ENCODE measurements at regions not wholly inside any gene's neighbourhood (a gene's known extent, or its start where the extent isn't known, plus 50 kb on each side); places are given as distances from the start of the nearest gene placed in this dataset.

DNA sequence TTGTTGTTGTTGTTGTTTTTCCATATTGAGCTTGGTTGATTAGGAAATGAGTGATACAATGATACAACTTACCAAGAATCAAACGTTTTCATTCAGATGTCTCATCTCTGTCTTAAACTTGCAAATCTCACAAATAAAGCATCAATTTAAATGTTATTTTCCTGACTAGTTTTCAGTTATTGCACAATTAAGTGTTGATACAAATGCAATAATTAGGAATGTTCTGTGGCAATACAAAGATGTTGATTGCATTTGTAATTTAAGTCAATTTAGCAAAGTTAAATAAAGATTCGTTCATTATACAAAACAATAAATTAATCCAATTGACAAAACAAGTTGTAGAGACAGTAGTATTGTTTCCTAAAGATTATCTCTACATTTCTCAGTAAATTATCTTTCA, 392.3 kb upstream of the ZNF804A start:
- Histone ChIP-seq H3K36me3 (no peaks in the 10 kb centered on the region), H3K27ac (no peak overlapping the region), H3K9me3 (peaks cover 0 to 3% (median 0%) of the 10 kb centered on the region in 4 donors), H3K27me3 (no peaks in the 10 kb centered on the region), H3K4me1 (no peaks in the 10 kb centered on the region), H3K4me3 (no peak overlapping the region)
- intact Hi-C loops (cut with DNase I; ENCODE audit: low total_unique reads): no loop called here
- TF ChIP-seq POLR2A (IDR thresholded peaks at IDR 0.05) (no peak), POLR2AphosphoS5 (IDR thresholded peaks at IDR 0.05) (no peak), EP300 (IDR thresholded peaks at IDR 0.05) (no peak)
- TF ChIP-seq, protein P1, sequence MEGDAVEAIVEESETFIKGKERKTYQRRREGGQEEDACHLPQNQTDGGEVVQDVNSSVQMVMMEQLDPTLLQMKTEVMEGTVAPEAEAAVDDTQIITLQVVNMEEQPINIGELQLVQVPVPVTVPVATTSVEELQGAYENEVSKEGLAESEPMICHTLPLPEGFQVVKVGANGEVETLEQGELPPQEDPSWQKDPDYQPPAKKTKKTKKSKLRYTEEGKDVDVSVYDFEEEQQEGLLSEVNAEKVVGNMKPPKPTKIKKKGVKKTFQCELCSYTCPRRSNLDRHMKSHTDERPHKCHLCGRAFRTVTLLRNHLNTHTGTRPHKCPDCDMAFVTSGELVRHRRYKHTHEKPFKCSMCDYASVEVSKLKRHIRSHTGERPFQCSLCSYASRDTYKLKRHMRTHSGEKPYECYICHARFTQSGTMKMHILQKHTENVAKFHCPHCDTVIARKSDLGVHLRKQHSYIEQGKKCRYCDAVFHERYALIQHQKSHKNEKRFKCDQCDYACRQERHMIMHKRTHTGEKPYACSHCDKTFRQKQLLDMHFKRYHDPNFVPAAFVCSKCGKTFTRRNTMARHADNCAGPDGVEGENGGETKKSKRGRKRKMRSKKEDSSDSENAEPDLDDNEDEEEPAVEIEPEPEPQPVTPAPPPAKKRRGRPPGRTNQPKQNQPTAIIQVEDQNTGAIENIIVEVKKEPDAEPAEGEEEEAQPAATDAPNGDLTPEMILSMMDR (IDR thresholded peaks at IDR 0.05): no peak
- 78 to 82% (median 79%) methylated on average over 2 of the region's 2 CpGs for WGBS, 5 donors
- DNase-seq: no peak

DNA sequence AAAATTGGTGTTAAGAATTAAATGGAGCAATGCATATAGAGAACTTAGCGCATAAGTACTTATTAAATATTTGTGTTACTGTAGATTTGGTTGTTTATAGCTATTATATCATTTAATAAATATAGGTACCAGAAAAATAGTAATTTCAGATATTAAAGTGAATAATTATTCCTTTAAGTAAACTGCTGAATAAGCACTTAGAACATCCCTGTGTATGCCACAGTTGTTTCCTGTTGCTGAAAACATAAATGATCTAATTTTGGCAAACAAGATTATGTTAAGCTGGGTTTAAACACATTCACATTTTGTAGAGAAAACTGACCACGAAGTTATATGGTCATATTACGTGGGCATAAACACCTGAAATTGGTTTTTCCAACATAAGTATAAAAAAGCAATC, 388.0 kb upstream of the ZNF804A start:
- DNase-seq: no peak
- TF ChIP-seq EP300 (IDR thresholded peaks at IDR 0.05) (no peak), POLR2A (IDR thresholded peaks at IDR 0.05) (no peak), POLR2AphosphoS5 (IDR thresholded peaks at IDR 0.05) (no peak)
- TF ChIP-seq, protein P1 (IDR thresholded peaks at IDR 0.05): no peak

DNA sequence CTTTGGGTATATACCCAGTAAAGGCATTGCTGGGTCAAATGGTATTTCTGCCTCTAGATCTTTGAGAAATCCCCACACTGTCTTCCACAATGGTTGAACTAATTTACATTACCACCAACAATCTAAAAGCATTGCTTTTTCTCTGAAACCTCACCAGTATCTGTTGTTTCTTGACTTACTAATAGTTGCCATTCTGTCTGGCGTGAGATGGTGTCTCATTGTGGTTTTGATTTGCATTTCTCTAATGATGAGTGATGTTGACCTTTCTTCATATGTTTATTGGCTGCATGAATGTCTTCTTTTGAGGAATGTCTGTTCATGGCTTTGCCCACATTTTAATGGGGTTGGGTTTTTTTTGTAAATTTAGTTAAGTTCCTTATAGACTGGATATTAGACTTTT, 382.6 kb upstream of the ZNF804A start:
- TF ChIP-seq, protein P1 (IDR thresholded peaks at IDR 0.05): no peak
- TF ChIP-seq POLR2A (IDR thresholded peaks at IDR 0.05) (no peak), POLR2AphosphoS5 (IDR thresholded peaks at IDR 0.05) (no peak), EP300 (IDR thresholded peaks at IDR 0.05) (no peak)
- peaks cover 0 to 16% (median 4%) of the 10 kb centered on the region in 4 donors for H3K9me3 ChIP-seq
- DNase-seq: no peak
- no peak overlapping the region for H3K27ac ChIP-seq
- no peaks in the 10 kb centered on the region for H3K36me3 ChIP-seq
- H3K4me1 ChIP-seq: no peaks in the 10 kb centered on the region
- no peaks in the 10 kb centered on the region for H3K27me3 ChIP-seq
- intact Hi-C loops (cut with DNase I; ENCODE audit: low total_unique reads): no loop called here
- WGBS, 5 donors: 73 to 95% (median 92%) methylated on average over 1 of the region's 1 CpG
- no peak overlapping the region for H3K4me3 ChIP-seq

More for the DNA sequence above, 388.0 kb upstream of the ZNF804A start:
- H3K9me3 ChIP-seq: peaks cover 0 to 8% (median 4%) of the 10 kb centered on the region in 4 donors
- WGBS, 5 donors: 69 to 74% (median 71%) methylated on average over 3 of the region's 3 CpGs
- no peaks in the 10 kb centered on the region for H3K4me1 ChIP-seq
- intact Hi-C loops (cut with DNase I; ENCODE audit: low total_unique reads): no loop called here
- H3K4me3 ChIP-seq: no peak overlapping the region
- H3K36me3 ChIP-seq: no peaks in the 10 kb centered on the region
- H3K27me3 ChIP-seq: no peaks in the 10 kb centered on the region
- no peak overlapping the region for H3K27ac ChIP-seq

DNA sequence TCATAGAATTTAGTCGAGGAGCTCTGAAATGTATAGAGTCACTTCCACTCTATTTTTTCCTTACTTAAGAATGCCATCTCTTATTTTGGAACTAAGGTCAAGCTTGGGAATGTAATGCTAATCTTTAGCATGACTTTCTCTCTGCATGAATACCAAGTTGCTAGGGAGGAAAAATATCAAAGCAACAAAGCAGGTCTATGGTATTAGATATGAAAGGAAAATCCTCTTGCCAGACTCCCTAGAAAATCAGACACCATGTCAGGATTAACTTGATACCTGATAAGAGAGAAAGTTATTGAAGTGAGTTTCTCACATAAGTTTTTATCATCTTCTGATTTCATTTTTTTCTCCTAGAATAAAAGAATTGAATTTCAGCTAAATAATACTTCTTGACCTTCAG, 341.7 kb upstream of the ZNF804A start:
- no peak overlapping the region for H3K4me3 ChIP-seq
- 61 to 82% (median 70%) methylated on average over 1 of the region's 1 CpG for WGBS, 5 donors
- H3K27me3 ChIP-seq: no peaks in the 10 kb centered on the region
- TF ChIP-seq, protein P1 (IDR thresholded peaks at IDR 0.05): no peak
- TF ChIP-seq POLR2AphosphoS5 (IDR thresholded peaks at IDR 0.05) (no peak), POLR2A (IDR thresholded peaks at IDR 0.05) (no peak), EP300 (IDR thresholded peaks at IDR 0.05) (no peak)
- no peaks in the 10 kb centered on the region for H3K9me3 ChIP-seq
- no peak overlapping the region for H3K27ac ChIP-seq
- intact Hi-C loops (cut with DNase I; ENCODE audit: low total_unique reads): no loop called here
- no peaks in the 10 kb centered on the region for H3K4me1 ChIP-seq
- no peaks in the 10 kb centered on the region for H3K36me3 ChIP-seq
- no peak for DNase-seq
